Suprapubic skin (tissue), 4 donors: ENCODE measurements at regions not wholly inside any gene's neighbourhood (a gene's known extent, or its start where the extent isn't known, plus 50 kb on each side); places are given as distances from the start of the nearest gene placed in this dataset.

Source experiments
- DNase-seq, 2 donors: peaks; one replicate each; pipeline ENCODE4 v3.0.0-alpha.2; 2019; ENCODE audit warnings: low spot score in 2 of 2
- H3K27ac ChIP-seq: fragments of 200-600 bp; sonication (generic); one replicate; pipeline ENCODE4 v1.5.1; 2019
- H3K27me3 ChIP-seq: fragments of 200-600 bp; sonication (generic); one replicate; pipeline ENCODE4 v1.5.1; 2019
- H3K36me3 ChIP-seq: fragments of 200-600 bp; sonication (generic); one replicate; pipeline ENCODE4 v1.5.1; 2019
- H3K4me1 ChIP-seq: fragments of 200-600 bp; sonication (generic); one replicate; pipeline ENCODE4 v1.5.1; 2019
- H3K4me3 ChIP-seq: fragments of 200-600 bp; sonication (generic); one replicate; pipeline ENCODE4 v1.5.1; 2019; ENCODE audit warnings: mild to moderate bottlenecking
- H3K9me3 ChIP-seq: fragments of 200-600 bp; sonication (generic); one replicate; pipeline ENCODE4 v1.5.1; 2019
- EP300 ChIP-seq: sonication (generic); formaldehyde crosslinking; IDR thresholded peaks from one replicate; pipeline ENCODE4 v1.6.1; 2017; ENCODE audit warnings: antibody characterized with exemption
- POLR2A ChIP-seq, 2 donors: fragments of 450-650 bp; IDR thresholded peaks; one replicate each; pipeline ENCODE4 v1.6.1; 2017; ENCODE audit warnings: antibody characterized with exemption in 2 of 2, mild to moderate bottlenecking in 2 of 2, moderate library complexity in 2 of 2
- POLR2AphosphoS5 ChIP-seq, 3 donors: sonication (generic); formaldehyde crosslinking; IDR thresholded peaks; one replicate each; pipeline ENCODE4 v1.6.1; 2017; ENCODE audit warnings: antibody characterized with exemption in 3 of 3
- WGBS: methylation state at CpG from one replicate; pipeline ENCODE4 v1.1.5; 2018; 5-methylcytosine and 5-hydroxymethylcytosine counted together
- TF ChIP-seq, protein P1 (sequence below), 2 donors: fragments of 200-600 bp in 1 of 2; fragments of 450-650 bp in 1 of 2; sonication (generic) in 1 of 2; IDR thresholded peaks; one replicate each; pipeline ENCODE4 v1.5.1; 2016 to 2019; ENCODE audit warnings: antibody characterized with exemption in 2 of 2, mild to moderate bottlenecking in 1 of 2, moderate library complexity in 1 of 2

DNA sequence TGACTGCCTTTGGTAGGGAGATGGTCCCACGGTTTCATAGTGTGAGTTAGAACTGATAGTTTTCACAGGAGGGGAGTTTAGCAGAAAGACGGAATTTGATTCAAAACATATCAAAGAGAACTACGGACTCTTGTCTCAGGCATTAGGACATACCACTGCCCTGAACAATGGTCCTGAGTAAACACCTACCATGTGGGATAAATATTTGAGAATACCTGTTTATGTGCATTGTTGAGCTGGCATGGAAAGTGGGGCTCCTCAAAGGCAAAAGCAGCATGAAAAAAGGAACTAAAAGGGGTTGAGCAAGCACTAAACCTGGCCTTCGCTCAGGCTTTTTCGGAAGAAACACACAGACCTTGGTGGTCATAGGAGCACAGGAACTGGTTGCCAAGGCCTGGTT is 144.4 kb downstream of the ZNF621 start:
- Histone ChIP-seq H3K36me3 (no peaks in the 10 kb centered on the region), H3K27ac (no peak overlapping the region), H3K9me3 (no peaks in the 10 kb centered on the region), H3K27me3 (no peaks in the 10 kb centered on the region), H3K4me1 (no peaks in the 10 kb centered on the region), H3K4me3 (no peak overlapping the region)
- no peak for DNase-seq
- TF ChIP-seq EP300 (no peak), POLR2AphosphoS5 (IDR thresholded peaks at IDR 0.05) (no peak), POLR2A (IDR thresholded peaks at IDR 0.05) (no peak)
- TF ChIP-seq, protein P1, sequence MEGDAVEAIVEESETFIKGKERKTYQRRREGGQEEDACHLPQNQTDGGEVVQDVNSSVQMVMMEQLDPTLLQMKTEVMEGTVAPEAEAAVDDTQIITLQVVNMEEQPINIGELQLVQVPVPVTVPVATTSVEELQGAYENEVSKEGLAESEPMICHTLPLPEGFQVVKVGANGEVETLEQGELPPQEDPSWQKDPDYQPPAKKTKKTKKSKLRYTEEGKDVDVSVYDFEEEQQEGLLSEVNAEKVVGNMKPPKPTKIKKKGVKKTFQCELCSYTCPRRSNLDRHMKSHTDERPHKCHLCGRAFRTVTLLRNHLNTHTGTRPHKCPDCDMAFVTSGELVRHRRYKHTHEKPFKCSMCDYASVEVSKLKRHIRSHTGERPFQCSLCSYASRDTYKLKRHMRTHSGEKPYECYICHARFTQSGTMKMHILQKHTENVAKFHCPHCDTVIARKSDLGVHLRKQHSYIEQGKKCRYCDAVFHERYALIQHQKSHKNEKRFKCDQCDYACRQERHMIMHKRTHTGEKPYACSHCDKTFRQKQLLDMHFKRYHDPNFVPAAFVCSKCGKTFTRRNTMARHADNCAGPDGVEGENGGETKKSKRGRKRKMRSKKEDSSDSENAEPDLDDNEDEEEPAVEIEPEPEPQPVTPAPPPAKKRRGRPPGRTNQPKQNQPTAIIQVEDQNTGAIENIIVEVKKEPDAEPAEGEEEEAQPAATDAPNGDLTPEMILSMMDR (IDR thresholded peaks at IDR 0.05), result no peak
- 93% methylated on average over 5 of the region's 5 CpGs for WGBS

DNA sequence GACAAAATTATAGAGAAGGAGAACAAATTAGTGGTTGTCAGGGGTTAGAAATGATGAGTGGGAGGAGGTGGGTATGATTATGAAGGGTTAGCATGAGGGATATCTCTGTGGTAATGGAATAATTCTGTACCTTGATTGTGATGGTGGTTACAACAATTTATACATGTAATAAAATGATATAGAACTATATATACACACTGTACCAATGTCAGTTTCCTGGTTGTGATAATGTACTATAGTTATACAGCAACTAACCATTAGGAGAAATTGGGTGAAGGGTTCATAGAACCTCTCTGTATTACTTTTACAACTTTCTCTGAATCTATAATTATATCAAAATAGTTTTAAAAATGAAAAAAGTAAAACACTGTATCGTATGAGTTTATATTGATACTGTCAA is 148.1 kb downstream of the ZNF621 start:
- Histone ChIP-seq H3K9me3 (no peaks in the 10 kb centered on the region), H3K4me1 (no peaks in the 10 kb centered on the region), H3K4me3 (no peak overlapping the region), H3K27ac (no peak overlapping the region), H3K36me3 (no peaks in the 10 kb centered on the region), H3K27me3 (no peaks in the 10 kb centered on the region)
- no peak for DNase-seq
- TF ChIP-seq, protein P1 (IDR thresholded peaks at IDR 0.05), result no peak
- no peak for TF ChIP-seq POLR2AphosphoS5 (IDR thresholded peaks at IDR 0.05)
- WGBS, result 96% methylated on average over 1 of the region's 1 CpG

DNA sequence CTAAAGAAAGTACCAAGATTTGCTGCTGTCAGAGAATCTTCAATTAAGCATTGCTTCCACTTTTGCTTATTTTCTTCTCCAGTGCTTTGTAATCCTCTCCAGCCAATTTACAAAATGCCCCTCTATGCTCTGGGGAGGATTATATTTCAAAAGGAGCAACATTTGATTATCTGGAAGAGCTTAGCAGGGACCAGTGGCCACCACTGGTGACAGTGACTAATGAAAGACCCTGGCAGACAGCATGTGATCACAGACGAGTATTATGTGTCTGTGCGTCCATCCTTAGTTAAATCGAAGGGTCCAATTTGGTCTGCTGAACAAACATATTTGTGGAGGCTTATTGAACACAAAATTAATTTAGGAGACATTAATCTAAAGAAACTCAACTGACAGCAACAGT is 152.6 kb downstream of the ZNF621 start:
- Histone ChIP-seq H3K9me3 (no peaks in the 10 kb centered on the region), H3K4me1 (peaks cover 7% of the 10 kb centered on the region), H3K4me3 (no peak overlapping the region), H3K36me3 (no peaks in the 10 kb centered on the region), H3K27me3 (no peaks in the 10 kb centered on the region), H3K27ac (no peak overlapping the region)
- DNase-seq, result no peak
- no peak for TF ChIP-seq POLR2AphosphoS5 (IDR thresholded peaks at IDR 0.05)
- TF ChIP-seq, protein P1 (IDR thresholded peaks at IDR 0.05), result no peak
- no peak for TF ChIP-seq EP300
- no peak for TF ChIP-seq POLR2A (IDR thresholded peaks at IDR 0.05)
- WGBS, result 84% methylated on average over 3 of the region's 3 CpGs

DNA sequence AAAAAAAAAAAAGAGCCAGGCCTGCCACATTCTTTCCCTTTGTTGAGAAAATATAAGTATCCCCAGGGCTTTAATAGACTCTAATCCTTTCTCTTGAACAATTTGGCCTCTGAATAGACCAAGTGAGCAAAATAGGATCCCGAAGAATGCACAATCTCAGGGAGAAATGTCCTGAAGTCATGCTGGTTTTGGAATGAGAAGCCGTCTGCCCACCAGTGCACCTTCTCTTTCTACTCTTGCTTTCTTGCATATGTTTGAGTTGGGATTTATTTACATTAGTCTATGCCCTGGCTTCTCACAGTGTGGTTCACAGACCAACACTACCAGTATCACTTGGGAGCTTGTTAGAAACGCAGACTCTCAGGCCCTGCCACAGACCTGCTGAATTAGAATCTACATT is 153.0 kb downstream of the ZNF621 start:
- 79% methylated on average over 3 of the region's 3 CpGs for WGBS

GRCh38 chr3:40679290-40679689 is 154.5 kb downstream of the ZNF621 start:
- H3K4me1 ChIP-seq, result peaks cover 7% of the 10 kb centered on the region
- H3K36me3 ChIP-seq, result no peaks in the 10 kb centered on the region
- no peak overlapping the region for H3K4me3 ChIP-seq
- TF ChIP-seq, protein P1 (IDR thresholded peaks at IDR 0.05), result no peak
- TF ChIP-seq POLR2AphosphoS5 (IDR thresholded peaks at IDR 0.05) (no peak), EP300 (no peak), POLR2A (IDR thresholded peaks at IDR 0.05) (no peak)
- 89% methylated on average over 4 of the region's 4 CpGs for WGBS
- H3K27me3 ChIP-seq, result no peaks in the 10 kb centered on the region
- no peak overlapping the region for H3K27ac ChIP-seq
- H3K9me3 ChIP-seq, result no peaks in the 10 kb centered on the region
- no peak for DNase-seq

More for the DNA sequence above, 153.0 kb downstream of the ZNF621 start:
- no peaks in the 10 kb centered on the region for H3K27me3 ChIP-seq
- no peak for DNase-seq
- H3K27ac ChIP-seq, result no peak overlapping the region
- no peak for TF ChIP-seq POLR2AphosphoS5 (IDR thresholded peaks at IDR 0.05)
- peaks cover 7% of the 10 kb centered on the region for H3K4me1 ChIP-seq
- H3K36me3 ChIP-seq, result no peaks in the 10 kb centered on the region
- H3K9me3 ChIP-seq, result no peaks in the 10 kb centered on the region
- no peak overlapping the region for H3K4me3 ChIP-seq
